RWPE2 (cell line): ENCODE measurements at regions not wholly inside any gene's neighbourhood (a gene's known extent, or its start where the extent isn't known, plus 50 kb on each side); places are given as distances from the start of the nearest gene placed in this dataset.
"Not testable (repeated sequence)": the region's sequence is repeated elsewhere in the genome, so short reads cannot be mapped to it uniquely, and the experiment has no call there.

Source experiments
- ATAC-seq: fragments of 200-7000 bp; cut with Tn5 transposase; 3 replicates; pipeline ENCODE4 v1.9.1; 2021; ENCODE audit warnings: low read depth
- DNase-seq: peaks from one replicate; pipeline ENCODE4 v3.0.0-alpha.2; 2020; ENCODE audit warnings: low spot score
- H3K27ac ChIP-seq: fragments of 450-650 bp; 2 replicates; pipeline ENCODE4 v1.5.1; 2017; ENCODE audit warnings: mild to moderate bottlenecking; ENCODE audit not compliant: poor library complexity, severe bottlenecking
- H3K27me3 ChIP-seq: fragments of 250-450 bp; sonication (Bioruptor Pico); 2 replicates; pipeline ENCODE4 v1.5.1; 2021; ENCODE audit warnings: mild to moderate bottlenecking, moderate library complexity; ENCODE audit not compliant: insufficient read depth, poor library complexity, severe bottlenecking
- H3K36me3 ChIP-seq: fragments of 250-450 bp; sonication (Bioruptor Pico); 2 replicates; pipeline ENCODE4 v1.5.1; 2020; ENCODE audit warnings: low read depth, mild to moderate bottlenecking, moderate library complexity
- H3K4me1 ChIP-seq: fragments of 250-450 bp; sonication (Bioruptor Pico); 2 replicates; pipeline ENCODE4 v1.5.1; 2021; ENCODE audit warnings: mild to moderate bottlenecking, moderate library complexity; ENCODE audit not compliant: insufficient read depth, poor library complexity, severe bottlenecking
- H3K4me3 ChIP-seq: fragments of 250-450 bp; sonication (Bioruptor Pico); 2 replicates; pipeline ENCODE4 v1.5.1; 2021; ENCODE audit warnings: mild to moderate bottlenecking, moderate library complexity; ENCODE audit not compliant: severe bottlenecking
- H3K9me3 ChIP-seq: fragments of 250-450 bp; sonication (Bioruptor Pico); 2 replicates; pipeline ENCODE4 v1.5.1; 2021; ENCODE audit warnings: mild to moderate bottlenecking, moderate library complexity; ENCODE audit not compliant: severe bottlenecking
- TF ChIP-seq, protein P1 (sequence below): fragments of 450-650 bp; IDR thresholded peaks from one replicate; pipeline ENCODE4 v1.5.1; 2017; ENCODE audit warnings: mild to moderate bottlenecking, moderate library complexity; ENCODE audit not compliant: poor library complexity, severe bottlenecking

DNA sequence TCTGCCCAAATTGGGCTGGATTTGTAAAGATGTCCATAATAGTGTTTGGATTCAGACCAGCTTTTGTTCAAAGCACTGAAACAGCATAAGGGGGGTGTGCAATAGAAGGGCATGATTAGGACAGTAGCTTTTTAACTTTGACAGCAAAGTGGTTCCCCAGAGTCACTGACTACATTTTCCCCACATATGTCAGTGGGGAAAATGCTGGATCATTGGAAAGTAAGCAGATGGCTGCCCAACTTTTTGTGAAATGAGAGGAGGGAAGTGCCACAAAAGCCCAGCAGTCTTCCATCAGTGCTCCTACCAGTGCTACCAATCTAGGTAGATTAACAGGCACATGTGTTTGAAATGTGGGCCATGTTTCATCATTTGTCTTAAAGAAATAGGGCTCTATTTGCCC is 162.8 kb downstream of the FZD1 start:
- ATAC-seq (no peak), DNase-seq (no peak)
- Histone ChIP-seq H3K27ac (no peak overlapping the region), H3K36me3 (no peaks in the 10 kb centered on the region), H3K4me1 (no peaks in the 10 kb centered on the region), H3K4me3 (no peak overlapping the region), H3K27me3 (no peaks in the 10 kb centered on the region), H3K9me3 (no peaks in the 10 kb centered on the region)
- TF ChIP-seq, protein P1, sequence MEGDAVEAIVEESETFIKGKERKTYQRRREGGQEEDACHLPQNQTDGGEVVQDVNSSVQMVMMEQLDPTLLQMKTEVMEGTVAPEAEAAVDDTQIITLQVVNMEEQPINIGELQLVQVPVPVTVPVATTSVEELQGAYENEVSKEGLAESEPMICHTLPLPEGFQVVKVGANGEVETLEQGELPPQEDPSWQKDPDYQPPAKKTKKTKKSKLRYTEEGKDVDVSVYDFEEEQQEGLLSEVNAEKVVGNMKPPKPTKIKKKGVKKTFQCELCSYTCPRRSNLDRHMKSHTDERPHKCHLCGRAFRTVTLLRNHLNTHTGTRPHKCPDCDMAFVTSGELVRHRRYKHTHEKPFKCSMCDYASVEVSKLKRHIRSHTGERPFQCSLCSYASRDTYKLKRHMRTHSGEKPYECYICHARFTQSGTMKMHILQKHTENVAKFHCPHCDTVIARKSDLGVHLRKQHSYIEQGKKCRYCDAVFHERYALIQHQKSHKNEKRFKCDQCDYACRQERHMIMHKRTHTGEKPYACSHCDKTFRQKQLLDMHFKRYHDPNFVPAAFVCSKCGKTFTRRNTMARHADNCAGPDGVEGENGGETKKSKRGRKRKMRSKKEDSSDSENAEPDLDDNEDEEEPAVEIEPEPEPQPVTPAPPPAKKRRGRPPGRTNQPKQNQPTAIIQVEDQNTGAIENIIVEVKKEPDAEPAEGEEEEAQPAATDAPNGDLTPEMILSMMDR: no peak

DNA sequence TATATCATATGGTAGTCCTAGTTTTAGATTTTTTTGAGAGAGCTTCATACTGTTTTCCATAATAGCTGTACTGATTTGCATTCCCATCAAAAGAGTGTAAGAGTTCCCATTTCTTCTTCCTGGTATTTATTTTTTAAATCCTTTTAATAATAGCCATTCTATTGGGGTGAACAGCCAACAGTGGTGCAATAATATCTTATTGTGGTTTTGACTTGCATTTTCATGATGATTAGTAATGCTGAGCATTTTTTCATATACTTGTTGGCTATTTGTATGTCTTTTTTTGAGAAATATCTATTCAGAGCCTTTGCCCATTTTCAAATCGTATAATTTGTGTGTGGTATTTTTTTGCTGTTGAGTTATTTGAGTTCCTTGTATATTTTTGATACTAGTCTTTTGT is 167.4 kb downstream of the FZD1 start:
- ATAC-seq (no peak), DNase-seq (no peak)
- Histone ChIP-seq H3K27me3 (no peaks in the 10 kb centered on the region), H3K4me1 (no peaks in the 10 kb centered on the region), H3K36me3 (no peaks in the 10 kb centered on the region), H3K27ac (no peak overlapping the region), H3K9me3 (no peaks in the 10 kb centered on the region), H3K4me3 (no peak overlapping the region)
- TF ChIP-seq, protein P1: no peak

DNA sequence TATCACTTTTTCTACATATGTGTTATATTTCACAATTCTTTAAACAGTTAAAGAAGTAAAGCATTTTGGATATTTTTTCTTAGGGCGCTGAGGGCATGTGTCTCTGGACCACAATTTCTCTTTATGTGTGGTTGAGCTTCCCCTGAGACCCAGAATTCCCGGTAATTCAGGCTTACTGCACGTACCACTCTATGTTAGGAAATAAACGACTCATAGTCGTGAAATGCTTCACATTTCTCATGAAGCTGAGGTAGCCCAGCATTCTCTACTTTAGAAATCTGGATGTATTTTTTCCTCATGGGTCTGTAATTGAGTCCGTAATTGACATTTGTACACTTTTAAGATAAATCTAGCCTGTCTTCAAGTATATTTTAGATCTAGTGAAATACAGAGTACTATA is 170.6 kb downstream of the FZD1 start:
- H3K4me1 ChIP-seq: no peaks in the 10 kb centered on the region
- H3K27ac ChIP-seq: no peak overlapping the region
- ATAC-seq (no peak), DNase-seq (no peak)
- H3K9me3 ChIP-seq: no peaks in the 10 kb centered on the region
- H3K36me3 ChIP-seq: no peaks in the 10 kb centered on the region
- H3K27me3 ChIP-seq: no peaks in the 10 kb centered on the region
- H3K4me3 ChIP-seq: no peak overlapping the region
- TF ChIP-seq, protein P1: no peak

DNA sequence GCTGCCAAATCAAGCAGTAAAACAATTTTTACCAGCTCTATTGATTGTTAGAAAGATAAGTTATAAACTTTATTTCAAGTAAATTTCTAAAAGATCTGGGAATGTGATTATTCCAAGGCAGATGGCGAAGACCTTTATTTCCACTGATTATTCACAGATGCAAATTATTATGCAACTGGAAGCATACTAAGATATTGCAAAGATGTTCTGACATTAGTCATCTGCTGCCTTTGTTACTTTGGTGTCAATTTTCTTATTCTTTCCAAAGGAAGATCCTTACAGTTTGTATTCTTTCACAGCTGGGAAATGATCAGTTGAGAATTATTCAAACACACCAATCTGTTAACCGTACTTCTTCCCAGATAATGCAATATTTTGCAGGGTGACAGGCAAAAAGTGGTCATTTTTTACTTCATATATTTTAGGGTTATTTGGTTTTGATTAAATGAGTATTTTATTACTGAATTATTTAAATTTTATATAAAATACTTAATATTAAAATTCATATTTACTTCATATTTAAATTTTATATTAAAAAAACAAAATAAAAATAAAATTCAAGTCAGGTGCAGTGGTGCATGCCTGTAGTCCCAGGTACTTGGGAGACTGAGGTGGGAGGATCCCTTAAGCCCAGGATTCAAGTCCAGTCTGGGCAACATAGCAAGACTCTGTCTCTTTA is 171.3 kb downstream of the FZD1 start:
- no peaks in the 10 kb centered on the region for H3K4me1 ChIP-seq
- DNase-seq (no peak), ATAC-seq (peak; percentile 38; the same call in 1 of the 3 replicates)
- no peaks in the 10 kb centered on the region for H3K9me3 ChIP-seq
- no peak overlapping the region for H3K4me3 ChIP-seq
- no peaks in the 10 kb centered on the region for H3K27me3 ChIP-seq
- TF ChIP-seq, protein P1: no peak
- H3K27ac ChIP-seq: no peak overlapping the region
- H3K36me3 ChIP-seq: no peaks in the 10 kb centered on the region

DNA sequence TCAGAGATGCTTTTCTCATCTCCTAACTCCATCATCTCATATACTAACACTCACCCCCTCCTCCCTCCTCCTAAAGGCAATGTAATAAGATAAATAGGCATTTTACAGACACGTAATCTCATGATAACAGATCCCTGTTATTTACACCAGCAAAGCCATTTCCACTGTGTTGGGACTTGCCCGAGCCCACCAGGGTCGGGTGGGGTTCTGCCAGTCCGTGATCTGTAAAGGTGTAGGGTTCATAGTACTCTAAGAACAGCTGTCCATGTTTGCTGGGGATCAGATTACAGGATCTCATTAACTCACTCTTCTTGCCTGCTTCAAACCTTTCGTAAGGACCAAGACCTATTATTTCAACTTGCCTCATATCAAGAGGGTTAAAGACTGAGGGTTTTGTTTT is 172.4 kb downstream of the FZD1 start:
- Histone ChIP-seq H3K4me1 (no peaks in the 10 kb centered on the region), H3K36me3 (no peaks in the 10 kb centered on the region), H3K27me3 (no peaks in the 10 kb centered on the region), H3K4me3 (no peak overlapping the region), H3K27ac (no peak overlapping the region), H3K9me3 (no peaks in the 10 kb centered on the region)
- peak; percentile 46; the same call in 1 of the 3 replicates for ATAC-seq
- DNase-seq: no peak
- TF ChIP-seq, protein P1: no peak

DNA sequence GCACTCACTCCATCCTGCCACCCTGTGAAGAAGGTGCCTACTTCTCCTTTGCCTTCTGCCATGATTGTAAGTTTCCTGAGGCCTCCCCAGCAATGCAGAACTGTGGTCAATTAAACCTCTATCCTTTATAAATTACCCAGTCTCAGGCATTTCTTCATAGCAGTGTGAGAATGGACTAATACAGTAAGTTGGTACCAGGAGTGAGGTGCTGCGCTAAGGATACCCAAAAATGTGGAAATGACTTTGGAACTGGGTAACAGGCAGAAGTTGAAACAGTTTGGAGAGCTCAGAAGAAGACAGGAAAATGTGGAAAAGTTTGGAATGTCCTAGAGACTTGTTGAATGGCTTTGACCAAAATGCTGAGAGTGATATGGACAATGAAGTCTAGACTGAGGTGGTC is 176.0 kb downstream of the FZD1 start:
- H3K27ac ChIP-seq, H3K36me3 ChIP-seq, DNase-seq, ATAC-seq, H3K27me3 ChIP-seq, H3K4me3 ChIP-seq, H3K4me1 ChIP-seq, H3K9me3 ChIP-seq: not testable (repeated sequence)
